Spinal cord (tissue), 9 donors: ENCODE measurements at regions not wholly inside any gene's neighbourhood (a gene's known extent, or its start where the extent isn't known, plus 50 kb on each side); places are given as distances from the start of the nearest gene placed in this dataset.
A peak's percentile ranks its signal among the peaks of the same experiment; 100 is the strongest.

ENCODE experiments used
- DNase-seq, 6 donors: peaks; one replicate each; pipeline versions ENCODE4 v3.0.0 to v3.0.0-alpha.2; 2013 to 2015; ENCODE audit warnings: low spot score in 6 of 6, low read depth in 4 of 6
- H3K27ac ChIP-seq: one replicate; pipeline ENCODE4 v1.5.1; 2013; ENCODE audit warnings: low read depth, low read length, control low read depth
- H3K27me3 ChIP-seq: one replicate; pipeline ENCODE4 v1.6.1; 2013; ENCODE audit warnings: low read length; ENCODE audit not compliant: control insufficient read depth, insufficient read depth
- H3K36me3 ChIP-seq: one replicate; pipeline ENCODE4 v1.6.1; 2013; ENCODE audit warnings: low read length; ENCODE audit not compliant: control insufficient read depth, insufficient read depth
- H3K4me1 ChIP-seq: one replicate; pipeline ENCODE4 v1.6.1; 2013; ENCODE audit warnings: low read length; ENCODE audit not compliant: control insufficient read depth, insufficient read depth
- H3K4me3 ChIP-seq: one replicate; pipeline ENCODE4 v1.5.1; 2013; ENCODE audit warnings: low read depth, low read length, control low read depth
- H3K9me3 ChIP-seq: one replicate; pipeline ENCODE4 v1.6.1; 2013; ENCODE audit warnings: low read length; ENCODE audit not compliant: control insufficient read depth, insufficient read depth
- WGBS: methylation state at CpG from one replicate; pipeline ENCODE4 v1.1.5; 2013; ENCODE audit warnings: missing lambda C conversion rate; ENCODE audit not compliant: insufficient coverage; 5-methylcytosine and 5-hydroxymethylcytosine counted together
- donor health status: healthy.

DNA sequence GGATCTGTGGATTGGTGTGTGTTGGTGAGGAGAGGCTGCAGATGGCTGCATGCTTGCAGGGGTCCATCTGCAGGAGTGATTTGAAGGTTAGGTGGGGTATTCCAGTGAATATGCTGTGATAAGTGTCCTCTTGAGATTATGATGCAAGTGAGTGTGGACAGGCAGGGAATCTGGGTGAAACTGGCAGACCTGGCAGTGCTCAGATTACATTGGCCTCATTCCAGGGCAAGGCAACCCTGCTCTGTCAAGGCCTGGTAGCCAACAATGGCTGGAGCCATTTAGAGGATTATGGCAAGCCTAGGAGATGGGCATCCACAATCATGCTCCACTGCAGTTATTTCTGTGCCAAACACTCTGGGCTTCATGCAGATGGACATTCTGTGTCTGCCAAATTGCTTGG lies 113.9 kb downstream of the RTL3 start:
- H3K27ac ChIP-seq = no peak overlapping the region

DNA sequence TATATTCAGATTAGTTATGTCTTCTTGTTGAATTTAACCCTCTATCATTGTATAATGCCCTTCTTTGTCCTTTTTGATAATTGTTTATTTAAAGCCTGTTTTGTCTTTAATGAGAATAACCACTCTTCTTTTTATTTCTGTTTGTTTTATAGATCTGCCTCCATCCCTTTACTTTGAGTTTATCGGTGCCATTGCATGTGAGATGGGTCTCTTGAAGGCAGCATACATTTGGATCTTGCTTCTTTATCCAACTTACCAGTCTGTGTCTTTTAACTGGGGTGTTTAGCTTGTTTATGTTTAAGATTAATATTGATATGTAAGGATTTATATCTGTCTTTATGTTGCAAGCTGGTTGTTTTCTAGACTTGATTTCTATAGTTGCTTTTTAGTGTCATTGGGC lies 115.8 kb downstream of the RTL3 start:
- 100% methylated on average over 1 of the region's 1 CpG for WGBS
- H3K9me3 ChIP-seq = peaks cover 5% of the 10 kb centered on the region
- H3K27me3 ChIP-seq = no peaks in the 10 kb centered on the region
- no peak overlapping the region for H3K4me3 ChIP-seq
- H3K4me1 ChIP-seq = no peaks in the 10 kb centered on the region
- no peaks in the 10 kb centered on the region for H3K36me3 ChIP-seq
- DNase-seq = no peak
- H3K27ac ChIP-seq = no peak overlapping the region

More for the DNA sequence above, 113.9 kb downstream of the RTL3 start:
- no peak overlapping the region for H3K4me3 ChIP-seq
- DNase-seq = no peak
- H3K27me3 ChIP-seq = no peaks in the 10 kb centered on the region
- H3K9me3 ChIP-seq = peaks cover 5% of the 10 kb centered on the region
- H3K36me3 ChIP-seq = no peaks in the 10 kb centered on the region
- H3K4me1 ChIP-seq = no peaks in the 10 kb centered on the region

DNA sequence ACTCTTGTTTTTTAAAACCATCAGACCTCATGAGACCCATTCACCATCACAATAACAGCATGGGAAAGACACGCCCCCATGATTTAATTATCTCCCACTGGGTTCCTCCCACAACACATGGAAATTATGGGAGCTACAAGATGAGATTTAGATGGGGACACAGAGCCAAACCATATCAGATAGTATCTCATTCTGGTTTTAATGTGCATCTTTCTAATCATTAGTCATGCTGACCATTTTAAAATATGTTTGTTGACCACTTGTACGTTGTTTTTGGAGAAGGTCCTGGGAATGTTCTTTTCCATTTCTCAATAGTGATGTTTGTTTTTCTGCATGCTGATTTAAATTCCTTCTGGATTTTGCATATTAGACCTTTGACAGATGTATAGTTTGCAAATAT lies 119.0 kb downstream of the RTL3 start:
- Histone ChIP-seq H3K27ac (no peak overlapping the region), H3K36me3 (no peaks in the 10 kb centered on the region), H3K27me3 (no peaks in the 10 kb centered on the region), H3K9me3 (peaks cover 5% of the 10 kb centered on the region), H3K4me3 (no peak overlapping the region), H3K4me1 (no peaks in the 10 kb centered on the region)
- DNase-seq = no peak
- WGBS = no CpG with 5 or more reads among the region's 2 CpGs

DNA sequence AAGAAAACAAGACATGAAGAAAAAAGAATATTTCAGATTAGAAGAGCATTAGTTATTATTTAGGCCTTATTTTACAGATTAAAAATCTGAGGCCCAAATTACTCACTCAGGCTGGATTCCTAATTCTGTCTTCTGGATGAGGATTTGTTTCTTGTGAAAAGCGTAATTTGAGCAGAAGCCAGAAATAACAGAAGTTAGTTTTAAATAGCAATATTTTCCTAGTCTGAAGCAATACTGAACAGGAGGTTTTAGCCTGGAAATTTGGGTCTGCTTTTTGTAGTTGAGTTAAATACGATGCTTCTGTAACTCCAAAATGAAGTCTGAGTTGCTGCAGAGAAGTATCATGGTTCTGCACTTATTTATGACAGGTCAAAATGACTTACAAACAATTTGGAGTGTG lies 124.9 kb downstream of the RTL3 start:
- Histone ChIP-seq H3K27ac (no peak overlapping the region), H3K4me1 (no peaks in the 10 kb centered on the region), H3K9me3 (no peaks in the 10 kb centered on the region), H3K36me3 (no peaks in the 10 kb centered on the region), H3K4me3 (no peak overlapping the region), H3K27me3 (no peaks in the 10 kb centered on the region)
- peak in 1 of 6 donors; percentile 50 for DNase-seq
- WGBS = 77% methylated on average over 2 of the region's 2 CpGs

DNA sequence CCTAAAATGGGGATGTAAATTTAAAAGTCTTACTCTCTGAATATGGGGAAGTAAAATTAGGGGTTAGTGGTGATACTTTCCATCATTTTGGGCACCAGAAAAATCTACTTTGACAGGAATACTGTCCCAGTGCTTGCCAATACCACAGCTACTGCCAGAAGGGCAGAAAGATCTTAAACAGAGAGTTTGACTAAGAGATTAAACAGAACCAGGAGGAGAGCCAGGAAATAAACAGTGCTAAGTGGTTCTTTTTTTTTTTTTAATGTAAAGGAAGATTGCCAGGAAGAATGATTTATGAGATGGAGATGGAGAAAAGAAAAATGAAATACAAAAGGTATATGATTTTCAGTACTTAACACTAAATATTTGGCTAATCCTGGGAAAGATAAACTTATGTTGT lies 126.8 kb downstream of the RTL3 start:
- Histone ChIP-seq H3K27ac (no peak overlapping the region), H3K9me3 (no peaks in the 10 kb centered on the region), H3K4me3 (no peak overlapping the region), H3K36me3 (no peaks in the 10 kb centered on the region), H3K4me1 (no peaks in the 10 kb centered on the region), H3K27me3 (no peaks in the 10 kb centered on the region)
- no peak for DNase-seq

DNA sequence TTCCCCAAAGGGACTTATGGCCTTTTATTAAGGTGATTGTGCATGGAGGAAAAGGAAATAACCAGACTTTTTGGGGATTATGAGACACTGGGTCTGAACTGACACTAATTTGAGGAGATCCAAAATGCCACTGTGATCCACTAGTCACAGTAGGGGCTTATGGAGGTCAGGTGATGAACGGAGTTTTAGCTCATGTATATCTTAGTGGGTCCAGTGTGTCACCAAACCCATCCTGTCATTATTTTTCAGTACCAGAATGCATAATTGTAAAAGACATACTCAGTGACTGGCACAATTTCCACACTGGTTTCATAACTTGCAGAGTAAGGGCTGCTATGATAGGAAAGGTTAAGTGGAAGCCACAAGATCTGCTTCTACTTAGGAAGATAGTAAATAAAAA lies 131.3 kb downstream of the RTL3 start:
- Histone ChIP-seq H3K4me3 (no peak overlapping the region), H3K36me3 (no peaks in the 10 kb centered on the region), H3K4me1 (no peaks in the 10 kb centered on the region), H3K27me3 (no peaks in the 10 kb centered on the region), H3K27ac (no peak overlapping the region), H3K9me3 (no peaks in the 10 kb centered on the region)
- no peak for DNase-seq
- WGBS = no CpG with 5 or more reads among the region's 1 CpG

DNA sequence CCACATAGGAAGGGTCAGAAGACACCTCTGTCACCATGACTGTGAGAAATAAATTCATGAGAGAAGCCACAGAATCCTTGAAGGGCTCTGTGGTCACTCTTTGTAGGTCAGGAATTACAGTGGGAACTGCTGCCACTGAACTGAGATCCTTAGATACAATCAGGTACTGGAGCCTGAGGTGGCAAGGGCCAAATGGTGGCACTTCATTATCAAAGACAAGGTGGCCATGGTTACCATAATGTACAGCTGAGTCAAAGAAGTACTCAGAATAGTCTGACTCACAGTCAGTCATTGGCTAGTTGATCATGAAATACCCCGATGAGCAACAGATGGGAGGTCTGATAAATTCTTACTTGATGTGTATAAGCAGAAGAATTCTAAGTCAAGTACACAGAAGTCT lies 131.9 kb downstream of the RTL3 start:
- Histone ChIP-seq H3K4me1 (no peaks in the 10 kb centered on the region), H3K4me3 (no peak overlapping the region), H3K27me3 (no peaks in the 10 kb centered on the region), H3K36me3 (no peaks in the 10 kb centered on the region), H3K9me3 (no peaks in the 10 kb centered on the region), H3K27ac (no peak overlapping the region)
- WGBS = 80% methylated on average over 1 of the region's 1 CpG
- DNase-seq = no peak

DNA sequence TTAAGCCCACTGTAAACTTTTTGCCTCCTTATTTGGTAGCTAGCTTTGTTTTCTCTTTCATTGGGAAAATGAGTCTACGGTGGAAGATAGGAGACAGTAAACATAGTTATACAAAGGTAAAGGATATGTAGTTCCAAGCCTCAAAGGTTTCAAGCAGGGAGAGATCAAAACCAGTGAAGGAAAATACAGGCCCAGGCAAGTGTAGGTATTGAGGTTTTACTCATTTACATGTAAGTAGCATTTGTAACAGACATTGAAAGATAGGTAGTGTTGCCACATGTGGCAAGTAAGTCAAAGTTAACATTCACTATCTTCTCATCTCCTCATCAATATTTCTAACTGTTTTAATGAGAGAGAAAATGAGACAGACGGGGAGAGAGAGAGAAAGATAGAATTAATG lies 136.5 kb downstream of the RTL3 start:
- WGBS = no CpG with 5 or more reads among the region's 2 CpGs

DNA sequence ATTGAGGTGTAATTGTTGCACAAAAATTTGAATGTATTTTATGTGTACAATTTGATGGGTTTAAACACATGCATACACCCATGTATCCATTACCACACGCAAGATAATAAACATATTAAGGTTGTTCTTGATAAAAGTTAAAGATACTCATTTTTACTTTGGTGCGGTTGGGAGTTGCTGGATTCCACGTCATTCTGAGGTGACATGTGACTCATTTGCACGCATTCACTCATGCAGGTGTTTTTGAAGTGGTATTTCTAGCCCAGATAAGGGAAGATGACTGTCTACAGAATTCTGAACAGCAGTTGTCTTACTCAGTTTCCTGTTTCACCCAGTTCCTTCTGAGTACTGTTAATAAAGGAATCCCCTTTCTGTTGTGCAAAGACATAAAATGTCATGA lies 142.0 kb downstream of the RTL3 start:
- Histone ChIP-seq H3K4me1 (no peaks in the 10 kb centered on the region), H3K9me3 (no peaks in the 10 kb centered on the region), H3K27me3 (no peaks in the 10 kb centered on the region), H3K4me3 (no peak overlapping the region), H3K27ac (no peak overlapping the region), H3K36me3 (no peaks in the 10 kb centered on the region)
- no CpG with 5 or more reads among the region's 4 CpGs for WGBS
- no peak for DNase-seq

More for the DNA sequence above, 136.5 kb downstream of the RTL3 start:
- Histone ChIP-seq H3K9me3 (no peaks in the 10 kb centered on the region), H3K27me3 (no peaks in the 10 kb centered on the region), H3K4me3 (no peak overlapping the region), H3K36me3 (no peaks in the 10 kb centered on the region), H3K4me1 (no peaks in the 10 kb centered on the region), H3K27ac (no peak overlapping the region)
- no peak for DNase-seq

DNA sequence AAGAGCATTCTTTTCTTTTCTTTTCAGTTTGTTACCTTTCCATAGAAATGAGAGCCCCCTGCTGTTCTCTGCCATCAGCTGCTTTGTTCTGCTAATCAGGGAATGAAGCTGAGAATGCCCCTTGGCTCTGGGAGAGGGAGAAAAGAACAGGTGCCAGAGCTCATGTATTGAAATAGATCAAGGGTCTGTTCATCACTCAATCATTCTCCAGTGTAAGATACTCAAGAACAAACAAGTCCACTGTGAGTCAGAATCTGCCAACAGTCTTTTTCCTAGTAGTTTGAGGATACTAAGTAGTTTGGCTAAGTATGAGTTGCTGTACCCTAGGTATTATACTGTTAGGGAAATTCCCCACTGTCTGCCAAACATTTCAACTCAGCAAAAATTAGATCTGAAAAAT lies 144.3 kb downstream of the RTL3 start:
- DNase-seq = peak in 1 of 6 donors; percentile 6
- no peaks in the 10 kb centered on the region for H3K36me3 ChIP-seq
- no peaks in the 10 kb centered on the region for H3K4me1 ChIP-seq
- H3K4me3 ChIP-seq = no peak overlapping the region
- H3K27me3 ChIP-seq = no peaks in the 10 kb centered on the region
- no peaks in the 10 kb centered on the region for H3K9me3 ChIP-seq
- H3K27ac ChIP-seq = no peak overlapping the region
